Esophagus (tissue), 2 donors: ENCODE measurements at regions not wholly inside any gene's neighbourhood (a gene's known extent, or its start where the extent isn't known, plus 50 kb on each side); places are given as distances from the start of the nearest gene placed in this dataset.
"Not testable (repeated sequence)": the region's sequence is repeated elsewhere in the genome, so short reads cannot be mapped to it uniquely, and the experiment has no call there.

Experiments
- H3K27ac ChIP-seq, 2 donors: one replicate each; pipeline ENCODE4 v1.5.1; 2013; ENCODE audit warnings: low read depth in 2 of 2, mild to moderate bottlenecking in 2 of 2, inconsistent platforms in 1 of 2, low read length in 1 of 2, moderate library complexity in 1 of 2
- H3K27me3 ChIP-seq, 2 donors: one replicate each; pipeline ENCODE4 v1.6.1; 2013; ENCODE audit warnings: low read length in 2 of 2, control low read depth in 1 of 2, mild to moderate bottlenecking in 1 of 2; ENCODE audit not compliant: insufficient read depth in 2 of 2, control insufficient read depth in 1 of 2
- H3K36me3 ChIP-seq, 2 donors: one replicate each; pipeline ENCODE4 v1.6.1; 2013; ENCODE audit warnings: low read length in 1 of 2; ENCODE audit not compliant: control insufficient read depth in 2 of 2, insufficient read depth in 2 of 2
- H3K4me1 ChIP-seq, 2 donors: one replicate each; pipeline ENCODE4 v1.6.1; 2013; ENCODE audit warnings: low read length in 1 of 2; ENCODE audit not compliant: control insufficient read depth in 2 of 2, insufficient read depth in 2 of 2
- H3K4me3 ChIP-seq, 2 donors: one replicate each; pipeline ENCODE4 v1.5.1; 2013; ENCODE audit warnings: low read length in 2 of 2, mild to moderate bottlenecking in 2 of 2, low read depth in 1 of 2, moderate library complexity in 1 of 2
- H3K9me3 ChIP-seq, 2 donors: one replicate each; pipeline ENCODE4 v1.6.1; 2013; ENCODE audit warnings: mild to moderate bottlenecking in 2 of 2, low read depth in 1 of 2, low read length in 1 of 2, moderate library complexity in 1 of 2; ENCODE audit not compliant: control insufficient read depth in 2 of 2, insufficient read depth in 1 of 2
- WGBS, 2 donors: extraction: QIAGEN DNeasy Blood & Tissue Kit; methylation state at CpG; one replicate each; pipeline ENCODE4 v1.1.7; 2013; 5-methylcytosine and 5-hydroxymethylcytosine counted together
- donor health status: healthy with polysubstance abuse.
- donor health status: Bipolar disorder and iron deficiency.

GRCh38 chr5:89817841-89818240 is 591.7 kb downstream of the CETN3 start:
- H3K4me3 ChIP-seq: no peak overlapping the region
- 58% methylated on average over 4 of the region's 4 CpGs for WGBS, 2 donors
- no peaks in the 10 kb centered on the region for H3K27me3 ChIP-seq
- no peaks in the 10 kb centered on the region for H3K9me3 ChIP-seq
- no peaks in the 10 kb centered on the region for H3K36me3 ChIP-seq
- no peak overlapping the region for H3K27ac ChIP-seq
- no peaks in the 10 kb centered on the region for H3K4me1 ChIP-seq

- 75 to 79% methylated on average over 2 of the region's 2 CpGs for WGBS, 2 donors
- Histone ChIP-seq H3K4me1 (no peaks in the 10 kb centered on the region), H3K4me3 (no peak overlapping the region), H3K9me3 (no peaks in the 10 kb centered on the region), H3K36me3 (no peaks in the 10 kb centered on the region), H3K27ac (no peak overlapping the region), H3K27me3 (no peaks in the 10 kb centered on the region)
Measured at GRCh38 chr5:89816038-89816437, 593.5 kb downstream of the CETN3 start.

- H3K27ac ChIP-seq, H3K9me3 ChIP-seq, H3K36me3 ChIP-seq, H3K4me1 ChIP-seq, H3K27me3 ChIP-seq, H3K4me3 ChIP-seq: not testable (repeated sequence)
- WGBS, 2 donors: 84 to 87% methylated on average over 5 of the region's 5 CpGs
Measured at GRCh38 chr5:89800735-89801134, 608.8 kb downstream of the CETN3 start.

- not testable (repeated sequence) for H3K27ac ChIP-seq, H3K27me3 ChIP-seq, H3K4me3 ChIP-seq, H3K9me3 ChIP-seq, H3K4me1 ChIP-seq, H3K36me3 ChIP-seq
- WGBS, 2 donors: 91 to 95% methylated on average over 6 of the region's 6 CpGs
Measured at GRCh38 chr5:89794504-89794903, 615.1 kb downstream of the CETN3 start.

GRCh38 chr5:89779734-89780133 is 629.8 kb downstream of the CETN3 start:
- not testable (repeated sequence) for H3K36me3 ChIP-seq, H3K4me3 ChIP-seq, H3K27me3 ChIP-seq, H3K27ac ChIP-seq, H3K4me1 ChIP-seq
- peaks cover 6 to 11% of the 10 kb centered on the region in 2 donors for H3K9me3 ChIP-seq

GRCh38 chr5:89777758-89778157 is 631.8 kb downstream of the CETN3 start:
- Histone ChIP-seq H3K4me3 (no peak overlapping the region), H3K27me3 (no peaks in the 10 kb centered on the region), H3K36me3 (no peaks in the 10 kb centered on the region), H3K27ac (no peak overlapping the region), H3K9me3 (peaks cover 6 to 11% of the 10 kb centered on the region in 2 donors), H3K4me1 (no peaks in the 10 kb centered on the region)
- 95 to 98% methylated on average over 13 of the region's 13 CpGs for WGBS, 2 donors

- H3K4me1 ChIP-seq: no peaks in the 10 kb centered on the region
- H3K36me3 ChIP-seq: no peaks in the 10 kb centered on the region
- WGBS, 2 donors: 65 to 73% methylated on average over 2 of the region's 2 CpGs
- no peak overlapping the region for H3K27ac ChIP-seq
- H3K27me3 ChIP-seq: no peaks in the 10 kb centered on the region
- H3K9me3 ChIP-seq: no peaks in the 10 kb centered on the region
- H3K4me3 ChIP-seq: no peak overlapping the region
Measured at GRCh38 chr5:89769975-89770374, 639.6 kb downstream of the CETN3 start.

GRCh38 chr5:89759802-89760201 is 649.8 kb downstream of the CETN3 start:
- no peaks in the 10 kb centered on the region for H3K27me3 ChIP-seq
- H3K27ac ChIP-seq: no peak overlapping the region
- H3K9me3 ChIP-seq: no peaks in the 10 kb centered on the region
- WGBS, 2 donors: 55 to 56% methylated on average over 1 of the region's 1 CpG
- no peaks in the 10 kb centered on the region for H3K36me3 ChIP-seq
- no peak overlapping the region for H3K4me3 ChIP-seq
- no peaks in the 10 kb centered on the region for H3K4me1 ChIP-seq

- no peaks in the 10 kb centered on the region for H3K27me3 ChIP-seq
- no peak overlapping the region for H3K4me3 ChIP-seq
- no peaks in the 10 kb centered on the region for H3K9me3 ChIP-seq
Measured at GRCh38 chr5:89758146-89758545, 651.4 kb downstream of the CETN3 start.

GRCh38 chr5:89756955-89757354 is 652.6 kb downstream of the CETN3 start:
- Histone ChIP-seq H3K36me3 (no peaks in the 10 kb centered on the region), H3K9me3 (no peaks in the 10 kb centered on the region), H3K27me3 (no peaks in the 10 kb centered on the region), H3K4me3 (no peak overlapping the region), H3K4me1 (no peaks in the 10 kb centered on the region), H3K27ac (no peak overlapping the region)
- WGBS, 2 donors: 66 to 74% methylated on average over 5 of the region's 5 CpGs

More at GRCh38 chr5:89758146-89758545, 651.4 kb downstream of the CETN3 start:
- Histone ChIP-seq H3K36me3 (no peaks in the 10 kb centered on the region), H3K4me1 (no peaks in the 10 kb centered on the region), H3K27ac (no peak overlapping the region)
